Gastroesophageal sphincter (tissue), 4 donors: ENCODE measurements at regions not wholly inside any gene's neighbourhood (a gene's known extent, or its start where the extent isn't known, plus 50 kb on each side); places are given as distances from the start of the nearest gene placed in this dataset.
A peak's percentile ranks its signal among the peaks of the same experiment; 100 is the strongest.

ENCODE experiments used
- ATAC-seq: fragments of 150-250 bp; one replicate; pipeline ENCODE4 v1.9.1; 2016; ENCODE audit warnings: mild to moderate bottlenecking, moderate library complexity
- H3K27ac ChIP-seq, 4 donors: fragments of 200-600 bp; sonication (generic) in 3 of 4; 1 replicate in 3 of 4; 2 replicates in 1 of 4; pipeline ENCODE4 v1.5.1; 2016 to 2019
- H3K27me3 ChIP-seq: fragments of 200-600 bp; sonication (generic); one replicate; pipeline ENCODE4 v1.5.1; 2019
- H3K36me3 ChIP-seq, 2 donors: fragments of 200-600 bp; sonication (generic); one replicate each; pipeline ENCODE4 v1.5.1; 2019; ENCODE audit warnings: control low read depth in 1 of 2
- H3K4me1 ChIP-seq, 3 donors: fragments of 200-600 bp; sonication (generic); 1 replicate in 2 of 3; 2 replicates in 1 of 3; pipeline ENCODE4 v1.5.1; 2016 to 2019; ENCODE audit warnings: control low read depth in 2 of 3
- H3K4me3 ChIP-seq, 2 donors: fragments of 200-600 bp; sonication (generic); one replicate each; pipeline ENCODE4 v1.5.1; 2019; ENCODE audit warnings: mild to moderate bottlenecking in 1 of 2, moderate library complexity in 1 of 2
- H3K9me3 ChIP-seq, 3 donors: fragments of 200-600 bp; sonication (generic); one replicate each; pipeline ENCODE4 v1.5.1; 2017 to 2019; ENCODE audit warnings: control low read depth in 2 of 3
- EP300 ChIP-seq: sonication (generic); formaldehyde crosslinking; IDR thresholded peaks from one replicate; pipeline ENCODE4 v1.6.1; 2017; ENCODE audit warnings: antibody characterized with exemption, mild to moderate bottlenecking
- POLR2A ChIP-seq, 2 donors: fragments of 450-650 bp; IDR thresholded peaks; one replicate each; pipeline ENCODE4 v1.6.1; 2017; ENCODE audit warnings: antibody characterized with exemption in 2 of 2, mild to moderate bottlenecking in 2 of 2, moderate library complexity in 1 of 2
- POLR2AphosphoS5 ChIP-seq: sonication (generic); formaldehyde crosslinking; IDR thresholded peaks from one replicate; pipeline ENCODE4 v1.6.1; 2017; ENCODE audit warnings: antibody characterized with exemption
- WGBS, 2 donors: methylation state at CpG; one replicate each; pipeline ENCODE4 v1.1.5; 2018; ENCODE audit warnings: low coverage in 1 of 2; 5-methylcytosine and 5-hydroxymethylcytosine counted together
- TF ChIP-seq, protein P1 (sequence below), 4 experiments: fragments of 200-600 bp in 2 of 4; fragments of 450-650 bp in 2 of 4; sonication (generic) in 1 of 4; IDR thresholded peaks; one replicate each; pipeline ENCODE4 v1.5.1; 2017 to 2019; ENCODE audit warnings: antibody characterized with exemption in 4 of 4, mild to moderate bottlenecking in 2 of 4, moderate library complexity in 2 of 4

DNA sequence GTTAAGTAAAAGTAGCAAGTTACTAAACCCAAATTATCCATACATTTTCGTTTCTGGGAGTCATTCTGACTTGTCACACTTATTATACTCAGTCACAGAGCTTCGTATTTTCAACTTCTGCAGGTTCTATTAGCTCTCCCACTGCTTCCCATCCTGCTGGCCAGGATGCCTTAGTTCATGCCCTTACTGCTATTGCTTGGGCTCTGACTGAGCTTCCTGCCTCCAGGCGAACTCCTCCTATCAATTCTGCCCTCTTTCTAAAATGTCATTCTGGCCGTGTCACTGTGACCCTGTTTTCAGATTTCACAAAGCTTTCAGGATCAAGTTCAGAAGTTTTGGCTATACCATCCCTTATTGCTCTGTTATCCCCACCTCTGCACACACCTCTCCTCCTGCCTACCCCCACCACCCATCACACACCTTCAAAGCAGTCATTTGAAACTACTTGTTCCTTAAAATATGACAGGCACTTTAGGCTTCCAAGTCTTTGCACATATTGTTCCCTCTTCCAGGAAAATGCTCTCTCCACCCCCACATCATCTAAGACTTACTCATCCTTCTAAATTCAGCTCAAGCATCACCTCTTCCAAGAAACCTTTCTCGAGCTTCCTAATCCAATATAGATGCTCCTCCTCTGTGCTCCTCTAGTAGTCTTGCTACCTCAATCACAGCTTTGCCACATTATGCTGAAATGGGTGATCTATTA, 278.0 kb downstream of the BRINP2 start:
- Histone ChIP-seq H3K9me3 (no peaks in the 10 kb centered on the region), H3K27ac (no peak overlapping the region), H3K27me3 (no peaks in the 10 kb centered on the region), H3K4me1 (peaks cover 0 to 17% (median 3%) of the 10 kb centered on the region in 3 donors), H3K36me3 (no peaks in the 10 kb centered on the region), H3K4me3 (no peak overlapping the region)
- no peak for TF ChIP-seq EP300
- TF ChIP-seq, protein P1, sequence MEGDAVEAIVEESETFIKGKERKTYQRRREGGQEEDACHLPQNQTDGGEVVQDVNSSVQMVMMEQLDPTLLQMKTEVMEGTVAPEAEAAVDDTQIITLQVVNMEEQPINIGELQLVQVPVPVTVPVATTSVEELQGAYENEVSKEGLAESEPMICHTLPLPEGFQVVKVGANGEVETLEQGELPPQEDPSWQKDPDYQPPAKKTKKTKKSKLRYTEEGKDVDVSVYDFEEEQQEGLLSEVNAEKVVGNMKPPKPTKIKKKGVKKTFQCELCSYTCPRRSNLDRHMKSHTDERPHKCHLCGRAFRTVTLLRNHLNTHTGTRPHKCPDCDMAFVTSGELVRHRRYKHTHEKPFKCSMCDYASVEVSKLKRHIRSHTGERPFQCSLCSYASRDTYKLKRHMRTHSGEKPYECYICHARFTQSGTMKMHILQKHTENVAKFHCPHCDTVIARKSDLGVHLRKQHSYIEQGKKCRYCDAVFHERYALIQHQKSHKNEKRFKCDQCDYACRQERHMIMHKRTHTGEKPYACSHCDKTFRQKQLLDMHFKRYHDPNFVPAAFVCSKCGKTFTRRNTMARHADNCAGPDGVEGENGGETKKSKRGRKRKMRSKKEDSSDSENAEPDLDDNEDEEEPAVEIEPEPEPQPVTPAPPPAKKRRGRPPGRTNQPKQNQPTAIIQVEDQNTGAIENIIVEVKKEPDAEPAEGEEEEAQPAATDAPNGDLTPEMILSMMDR (IDR thresholded peaks at IDR 0.05), result no peak
- no peak for TF ChIP-seq POLR2A (IDR thresholded peaks at IDR 0.05)
- TF ChIP-seq POLR2AphosphoS5, result no peak
- 37 to 74% methylated on average over 4 to 5 of the region's 5 CpGs for WGBS, 2 donors
- peak; percentile 71 for ATAC-seq

DNA sequence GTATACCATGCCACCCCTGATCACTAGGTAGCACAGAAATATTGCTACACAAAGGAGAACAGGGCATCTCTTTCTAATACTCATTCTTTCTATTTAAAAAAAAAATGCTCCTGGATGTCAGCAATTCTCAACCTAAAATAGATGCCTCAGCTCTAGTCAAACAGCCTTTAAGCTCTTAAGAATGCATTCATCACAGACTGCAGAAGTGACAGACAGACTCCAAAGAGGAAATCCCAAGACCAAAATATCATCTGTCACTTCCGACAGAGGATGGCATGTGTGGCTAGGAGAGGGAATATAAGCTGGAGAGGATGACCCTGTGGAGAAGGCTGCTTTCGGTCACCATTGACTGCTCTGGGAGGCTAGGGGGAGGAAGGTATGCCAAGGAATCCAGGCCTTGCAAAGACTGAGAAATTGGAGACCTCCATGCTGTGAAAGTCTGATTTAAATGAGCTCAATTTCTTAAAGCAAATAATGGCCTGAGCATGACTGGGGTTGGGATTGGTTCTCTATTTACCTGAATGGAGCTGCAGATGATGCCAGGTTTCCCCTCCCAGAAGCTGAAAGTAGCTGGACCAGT, 277.4 kb downstream of the BRINP2 start:
- Histone ChIP-seq H3K4me1 (peaks cover 0 to 17% (median 3%) of the 10 kb centered on the region in 3 donors), H3K4me3 (no peak overlapping the region), H3K9me3 (no peaks in the 10 kb centered on the region), H3K27me3 (no peaks in the 10 kb centered on the region), H3K27ac (no peak overlapping the region), H3K36me3 (no peaks in the 10 kb centered on the region)
- no peak for ATAC-seq
- TF ChIP-seq POLR2A (IDR thresholded peaks at IDR 0.05) (no peak), EP300 (no peak), POLR2AphosphoS5 (no peak)
- TF ChIP-seq, protein P1 (IDR thresholded peaks at IDR 0.05), result no peak
- 57 to 69% methylated on average over 2 of the region's 2 CpGs for WGBS, 2 donors

DNA sequence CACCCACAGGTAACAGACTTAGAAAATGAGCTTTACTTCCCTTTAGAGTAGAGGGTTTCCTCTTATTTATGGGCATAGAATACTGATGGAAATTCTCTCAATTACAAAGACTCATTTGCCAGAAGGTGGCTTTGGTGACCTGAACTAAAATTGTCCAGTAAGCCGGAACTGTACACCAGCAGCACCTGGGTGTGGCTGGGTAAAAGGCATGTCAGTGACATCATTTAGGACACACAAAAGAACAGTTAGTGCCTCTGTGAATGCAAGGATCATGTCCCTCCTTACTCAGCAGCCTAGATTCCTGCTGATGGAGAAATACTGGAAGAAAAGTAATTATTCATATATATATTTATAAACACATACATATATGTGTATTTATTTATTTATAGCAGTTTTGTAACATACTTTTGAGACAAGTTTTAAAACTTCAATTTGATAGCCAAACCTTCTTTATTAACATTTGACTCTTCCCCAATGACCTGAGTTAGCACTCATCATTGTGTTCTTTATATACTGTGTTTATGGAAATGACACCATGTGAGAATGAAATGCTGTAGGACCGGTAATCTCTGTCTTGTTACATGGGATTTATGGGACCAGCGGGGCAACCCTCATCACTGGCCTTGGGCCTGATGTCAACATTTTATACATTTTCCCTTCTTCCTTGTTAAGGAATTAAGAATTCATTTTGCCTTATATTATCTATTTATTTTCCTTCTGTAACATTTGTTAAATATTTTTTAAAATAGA, 274.4 kb downstream of the BRINP2 start:
- Histone ChIP-seq H3K4me1 (peaks cover 0 to 17% (median 3%) of the 10 kb centered on the region in 3 donors), H3K36me3 (no peaks in the 10 kb centered on the region), H3K27ac (no peak overlapping the region), H3K9me3 (no peaks in the 10 kb centered on the region), H3K27me3 (no peaks in the 10 kb centered on the region), H3K4me3 (no peak overlapping the region)
- whole genome bisulfite sequencing, 2 donors, result 52 to 70% methylated on average over 2 to 3 of the region's 3 CpGs
- ATAC-seq, result no peak
- TF ChIP-seq, protein P1 (IDR thresholded peaks at IDR 0.05), result no peak
- no peak for TF ChIP-seq EP300
- TF ChIP-seq POLR2AphosphoS5, result no peak
- no peak for TF ChIP-seq POLR2A (IDR thresholded peaks at IDR 0.05)

DNA sequence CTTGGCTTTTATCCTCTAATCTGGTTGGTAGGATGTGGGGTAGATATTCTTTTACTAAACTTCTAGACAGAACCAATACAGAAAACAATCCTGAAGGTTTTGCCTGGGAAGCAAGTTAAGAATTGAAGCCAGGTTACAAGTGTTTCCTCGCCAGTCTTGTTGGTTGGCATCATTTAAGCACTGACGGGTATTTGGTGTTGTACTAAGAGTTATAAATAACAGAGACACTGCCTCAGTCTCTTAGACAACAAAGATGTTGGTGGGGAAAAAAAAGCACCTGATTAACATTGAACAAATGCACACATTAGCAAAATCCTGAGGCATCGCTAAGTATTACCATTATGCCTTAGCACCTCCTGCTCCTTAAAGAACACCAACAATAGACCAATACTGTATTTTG, 272.2 kb downstream of the BRINP2 start:
- H3K27ac ChIP-seq, result no peak overlapping the region
- H3K4me1 ChIP-seq, result peaks cover 0 to 17% (median 0%) of the 10 kb centered on the region in 3 donors
- ATAC-seq, result no peak
- no peaks in the 10 kb centered on the region for H3K9me3 ChIP-seq
- H3K27me3 ChIP-seq, result peaks cover 3% of the 10 kb centered on the region
- TF ChIP-seq POLR2A (IDR thresholded peaks at IDR 0.05) (no peak), POLR2AphosphoS5 (no peak), EP300 (no peak)
- TF ChIP-seq, protein P1 (IDR thresholded peaks at IDR 0.05), result no peak
- no peak overlapping the region for H3K4me3 ChIP-seq
- 82 to 86% methylated on average over 3 of the region's 3 CpGs for WGBS, 2 donors
- H3K36me3 ChIP-seq, result no peaks in the 10 kb centered on the region
